Ecto neural progenitor cell (in vitro differentiated cells): ENCODE measurements at regions not wholly inside any gene's neighbourhood (a gene's known extent, or its start where the extent isn't known, plus 50 kb on each side); places are given as distances from the start of the nearest gene placed in this dataset.
"Not testable (repeated sequence)": the region's sequence is repeated elsewhere in the genome, so short reads cannot be mapped to it uniquely, and the experiment has no call there.

ENCODE experiments used
- DNase-seq: peaks from one replicate; pipeline ENCODE4 v3.0.0-alpha.2; 2018; ENCODE audit warnings: low spot score

DNA sequence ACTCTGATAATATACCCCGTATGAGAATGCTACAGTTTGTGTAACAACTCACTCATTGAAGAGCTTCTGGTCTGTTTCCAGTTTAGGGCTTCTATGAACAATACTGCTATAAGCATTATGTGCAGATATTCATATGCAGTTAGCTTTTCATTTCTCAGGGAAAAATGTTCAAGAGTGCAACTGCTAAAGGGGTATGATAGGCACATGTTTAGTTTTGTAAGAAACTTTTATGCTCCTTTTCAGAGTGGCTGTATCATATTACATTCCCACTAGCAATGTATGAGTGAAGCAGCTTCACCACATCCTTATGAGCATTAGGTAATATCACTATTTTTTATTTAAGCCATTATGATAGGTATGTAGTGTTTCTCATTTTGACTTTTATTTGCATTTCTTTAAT, 182.6 kb upstream of the CXCL12 start:
- no peak for DNase-seq

DNA sequence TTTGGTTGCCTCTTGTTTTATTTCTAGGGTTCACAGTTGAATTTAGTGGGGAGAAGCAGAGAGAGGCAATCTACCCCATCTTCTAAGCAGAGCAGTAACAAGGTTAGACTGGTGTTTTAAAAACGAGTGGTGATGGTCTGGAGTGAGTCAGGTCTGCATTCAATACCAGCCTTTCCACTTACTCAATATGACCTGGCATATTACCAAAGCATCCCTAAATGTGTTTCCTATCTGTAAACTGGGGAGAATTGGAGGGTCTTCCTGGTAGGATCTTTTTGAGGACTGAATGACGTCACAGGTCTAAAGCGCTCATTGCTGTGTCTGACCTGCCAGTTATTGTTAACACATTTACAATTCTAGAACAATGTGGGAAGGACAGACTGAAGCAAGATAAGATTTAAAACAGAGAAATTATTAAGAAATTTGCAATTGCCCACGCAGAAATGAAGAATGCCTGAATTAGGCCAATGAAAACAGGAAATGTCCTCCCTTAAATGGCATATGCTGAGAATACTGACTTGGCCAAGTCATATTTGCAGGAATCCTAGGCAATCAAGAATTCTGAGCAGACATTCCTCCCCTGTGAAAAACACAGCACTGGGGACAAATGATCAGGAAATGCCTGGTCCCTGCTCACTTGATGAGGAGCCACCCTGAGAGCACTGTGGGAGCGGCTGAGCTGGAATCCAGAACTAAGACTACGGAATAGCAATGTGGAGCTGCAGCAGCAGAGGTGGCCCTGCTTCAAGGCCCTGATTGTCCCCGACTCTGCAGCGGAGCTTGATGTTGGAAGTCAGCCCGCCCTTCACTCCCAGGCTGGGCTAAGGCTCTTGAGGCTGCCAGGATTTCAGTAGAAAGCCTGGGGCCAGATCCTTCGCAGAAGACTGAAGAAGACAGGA, 184.5 kb upstream of the CXCL12 start:
- DNase-seq, result no peak

DNA sequence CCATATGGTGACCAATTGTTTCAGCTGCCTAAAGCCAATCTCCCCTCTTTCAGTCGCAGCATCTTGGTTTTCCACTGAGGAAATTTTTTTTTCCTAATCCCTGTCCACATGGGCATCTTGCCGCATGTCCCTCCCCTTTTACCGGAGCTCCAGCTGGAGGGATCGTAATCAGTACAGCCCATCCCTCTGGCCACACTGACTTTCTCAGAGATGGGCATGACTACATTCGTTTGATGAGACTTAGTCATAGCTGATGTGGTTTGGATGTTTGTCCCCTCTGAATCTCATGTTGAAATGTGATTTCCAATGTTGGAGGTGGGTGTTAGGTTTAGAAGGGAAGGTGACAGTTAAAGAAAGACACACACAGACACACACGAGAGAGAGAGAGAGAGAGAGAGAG, 186.8 kb upstream of the CXCL12 start:
- no peak for DNase-seq

DNA sequence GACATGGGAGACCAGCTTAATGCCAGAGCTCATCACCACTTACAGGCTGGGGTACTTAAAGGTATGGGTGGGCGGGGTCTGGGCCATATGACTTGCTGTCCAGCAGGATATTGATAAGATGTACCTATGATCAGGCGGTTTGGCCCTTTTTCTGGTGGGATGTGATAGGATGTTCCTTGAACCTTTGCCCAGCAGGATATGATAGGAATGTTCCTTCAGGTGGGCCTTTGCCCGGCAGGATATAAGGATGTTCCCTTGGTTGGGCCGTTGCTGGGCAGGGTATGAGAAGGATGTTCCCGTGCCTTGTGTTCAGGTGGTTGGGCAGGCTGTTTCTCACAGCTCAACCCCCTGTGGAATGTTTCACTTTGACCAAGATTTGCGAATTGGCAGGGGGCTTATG, 187.2 kb upstream of the CXCL12 start:
- DNase-seq, result no peak

GRCh38 chr10:44573821-44574220, 188.9 kb upstream of the CXCL12 start:
- no peak for DNase-seq

DNA sequence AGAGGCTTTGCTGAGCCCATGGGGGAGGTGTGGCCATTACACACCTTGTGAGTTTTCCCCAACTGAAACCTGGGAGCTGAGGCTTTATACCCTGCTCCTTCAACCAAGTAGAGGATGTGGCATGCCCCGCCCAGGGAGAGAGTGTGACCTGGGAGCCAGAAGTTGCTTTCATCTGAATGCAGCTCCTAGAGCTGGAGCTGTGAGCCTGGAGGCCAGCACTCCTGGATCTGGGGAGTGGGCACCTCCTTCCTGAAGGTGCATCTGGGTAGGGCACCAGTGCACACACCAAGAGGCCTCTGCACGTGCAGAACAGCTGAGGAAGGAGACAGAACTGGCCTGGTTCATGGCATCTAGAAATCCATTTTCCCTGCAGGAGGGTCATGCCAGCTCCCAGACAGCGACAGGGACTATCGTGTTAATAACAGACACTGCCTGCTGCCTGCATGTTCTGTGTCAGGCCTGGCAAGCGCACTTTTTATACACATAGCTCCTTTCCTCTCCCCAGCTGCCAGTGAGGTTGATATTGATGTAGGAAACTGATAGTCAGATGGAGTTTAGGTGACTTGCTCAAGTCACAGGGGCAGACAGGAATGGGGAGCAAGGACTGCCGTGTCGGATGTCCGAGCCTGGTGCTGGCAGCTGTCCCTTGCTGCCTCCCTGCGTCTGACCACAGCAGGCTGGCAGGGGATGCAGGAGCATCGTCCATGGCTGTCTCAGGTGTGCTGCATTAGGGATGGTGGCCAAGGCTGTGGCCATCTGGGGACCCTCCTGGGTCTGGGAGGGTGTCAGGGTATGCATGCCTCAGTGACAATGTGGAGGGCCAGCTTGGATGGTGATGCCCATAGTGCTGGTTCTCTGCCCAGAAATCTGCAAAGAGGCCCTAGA, 189.9 kb upstream of the CXCL12 start:
- no peak for DNase-seq

GRCh38 chr10:44575601-44576380, 190.9 kb upstream of the CXCL12 start:
- no peak for DNase-seq

DNA sequence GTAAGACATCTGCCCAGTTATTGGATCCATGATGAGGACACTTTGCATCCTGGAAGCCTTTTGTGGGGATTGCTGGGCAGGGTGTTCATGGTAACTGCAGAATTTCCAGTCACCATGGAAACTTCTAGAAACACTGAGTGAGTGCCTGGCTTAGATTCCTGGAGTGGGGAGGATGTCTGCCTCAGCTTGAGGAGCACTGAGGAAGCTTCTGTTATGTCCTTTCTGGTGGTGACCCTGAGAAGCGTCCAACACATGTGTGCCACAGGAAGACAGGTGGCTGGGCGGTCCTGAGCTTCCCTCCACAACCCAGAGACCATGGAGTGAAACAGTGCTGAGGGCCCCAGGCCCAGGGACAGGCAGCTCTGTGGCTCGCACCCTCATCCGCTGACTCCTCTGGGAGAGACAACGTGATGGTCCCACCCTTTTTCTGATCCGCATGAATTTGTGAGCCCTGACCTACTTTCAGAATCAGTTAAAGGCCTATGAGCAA, 191.8 kb upstream of the CXCL12 start:
- no peak for DNase-seq

DNA sequence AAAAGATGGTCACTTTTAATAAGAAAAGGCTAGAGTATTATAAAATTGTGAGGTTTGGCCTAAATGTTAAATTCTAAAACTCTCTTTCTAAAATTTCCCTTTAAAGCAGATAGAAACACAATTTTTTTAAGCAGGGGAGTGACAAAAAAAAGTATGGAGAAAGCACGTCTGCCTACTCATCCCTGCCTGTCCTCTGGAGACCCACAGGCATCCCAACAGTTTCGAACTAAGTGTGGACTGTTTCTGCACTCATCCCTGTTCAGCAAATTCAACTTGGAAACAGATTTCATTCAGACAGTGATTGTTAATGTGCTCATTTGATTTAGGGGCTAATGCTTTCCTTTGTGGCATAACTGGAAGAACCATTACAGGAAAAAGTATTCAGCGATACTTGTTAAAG, 192.6 kb upstream of the CXCL12 start:
- DNase-seq, result no peak

DNA sequence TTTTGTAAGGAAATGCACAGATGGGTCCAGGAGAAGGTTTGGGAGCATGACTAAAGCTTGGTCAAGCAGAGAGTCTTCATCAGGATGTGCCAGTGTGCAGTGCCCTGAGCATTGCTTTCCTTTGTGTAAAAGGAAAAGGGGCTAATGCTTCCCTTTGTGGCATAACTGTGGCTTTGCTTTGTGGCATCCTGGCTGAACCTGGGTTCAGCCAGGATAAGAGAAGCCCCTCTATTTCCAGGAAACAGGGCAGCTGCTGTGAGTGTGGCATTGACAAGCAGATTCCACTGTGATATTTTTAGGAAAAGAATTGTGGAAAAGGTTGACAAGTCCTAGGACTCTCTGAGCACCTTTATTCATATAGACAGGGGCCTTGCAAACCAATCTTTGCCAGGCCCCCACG, 193.4 kb upstream of the CXCL12 start:
- DNase-seq, result no peak

DNA sequence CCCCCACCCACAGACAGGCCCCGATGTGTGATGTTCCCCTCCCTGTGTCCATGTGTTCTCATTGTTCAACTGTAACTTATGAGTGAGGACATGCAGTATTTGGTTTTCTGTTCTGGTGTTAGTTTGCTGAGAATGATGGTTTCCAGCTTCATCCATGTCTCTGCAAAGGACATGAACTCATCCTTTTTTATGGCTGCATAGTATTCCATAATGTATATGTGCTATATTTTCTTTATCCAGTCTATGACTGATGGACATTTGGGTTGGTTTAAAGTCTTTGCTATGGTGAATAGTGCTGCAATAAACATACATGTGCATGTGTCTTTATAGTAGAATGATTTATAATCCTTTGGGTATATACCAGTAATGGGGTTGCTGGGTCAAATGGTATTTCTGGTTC, 194.1 kb upstream of the CXCL12 start:
- not testable (repeated sequence) for DNase-seq

DNA sequence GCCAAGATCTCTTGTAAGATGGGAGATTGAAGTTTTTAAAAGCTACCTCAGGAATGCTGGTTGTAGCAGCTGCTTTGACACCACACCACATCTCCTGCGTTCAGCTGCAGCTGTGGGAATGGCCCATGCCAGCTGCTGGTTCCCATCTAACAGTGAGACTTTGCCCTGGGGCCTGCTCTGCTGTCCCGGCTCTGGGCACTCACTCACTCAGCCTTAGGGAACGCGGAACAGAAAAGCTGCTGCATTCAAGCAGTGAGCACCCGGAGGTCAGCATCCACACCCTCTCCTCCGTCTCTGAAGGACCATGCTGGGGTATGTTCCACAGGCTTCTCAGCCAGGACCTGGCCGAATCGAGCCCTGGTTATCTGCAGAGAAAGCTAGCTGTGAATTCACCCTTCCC, 197.1 kb upstream of the CXCL12 start:
- DNase-seq, result no peak

DNA sequence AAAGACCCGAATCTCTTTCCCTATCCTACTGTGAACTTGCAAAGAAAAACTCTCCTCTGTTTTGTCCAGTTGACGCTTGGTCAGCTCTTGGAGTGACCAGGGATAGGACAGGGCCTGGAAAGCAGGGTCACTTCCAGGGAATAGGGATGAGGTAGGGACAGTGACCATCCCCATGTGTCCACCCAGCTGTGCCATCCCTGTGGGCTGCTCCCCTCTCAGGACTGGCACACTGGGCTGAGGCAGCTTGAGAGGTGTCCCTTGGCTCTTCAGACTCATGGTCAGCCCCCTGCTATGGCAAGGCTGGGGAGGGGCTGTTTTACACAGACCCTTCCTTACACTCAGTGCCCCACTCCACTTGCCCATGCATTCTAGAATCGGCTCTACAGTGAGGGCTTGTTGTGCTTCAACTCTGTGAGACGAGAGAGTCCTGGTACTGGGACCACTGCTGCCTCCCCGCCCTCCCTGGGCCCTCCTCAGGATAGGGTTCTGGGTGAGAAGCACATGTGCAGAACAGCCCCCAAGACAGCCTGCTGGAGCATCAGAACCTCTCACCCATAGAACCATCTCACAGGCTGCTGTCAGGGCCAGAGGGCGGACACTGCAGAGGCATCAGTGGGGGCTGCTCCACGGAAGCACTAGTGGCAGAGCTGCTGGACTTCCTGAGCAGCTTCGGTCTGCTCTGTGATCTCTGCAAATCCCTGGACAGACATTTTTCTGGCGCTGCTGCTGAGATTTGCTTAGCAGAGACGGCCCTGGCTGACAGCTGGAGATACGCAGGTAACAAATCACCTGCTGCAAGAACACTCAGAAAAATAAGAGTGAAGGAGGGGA, 202.8 kb upstream of the CXCL12 start:
- no peak for DNase-seq

DNA sequence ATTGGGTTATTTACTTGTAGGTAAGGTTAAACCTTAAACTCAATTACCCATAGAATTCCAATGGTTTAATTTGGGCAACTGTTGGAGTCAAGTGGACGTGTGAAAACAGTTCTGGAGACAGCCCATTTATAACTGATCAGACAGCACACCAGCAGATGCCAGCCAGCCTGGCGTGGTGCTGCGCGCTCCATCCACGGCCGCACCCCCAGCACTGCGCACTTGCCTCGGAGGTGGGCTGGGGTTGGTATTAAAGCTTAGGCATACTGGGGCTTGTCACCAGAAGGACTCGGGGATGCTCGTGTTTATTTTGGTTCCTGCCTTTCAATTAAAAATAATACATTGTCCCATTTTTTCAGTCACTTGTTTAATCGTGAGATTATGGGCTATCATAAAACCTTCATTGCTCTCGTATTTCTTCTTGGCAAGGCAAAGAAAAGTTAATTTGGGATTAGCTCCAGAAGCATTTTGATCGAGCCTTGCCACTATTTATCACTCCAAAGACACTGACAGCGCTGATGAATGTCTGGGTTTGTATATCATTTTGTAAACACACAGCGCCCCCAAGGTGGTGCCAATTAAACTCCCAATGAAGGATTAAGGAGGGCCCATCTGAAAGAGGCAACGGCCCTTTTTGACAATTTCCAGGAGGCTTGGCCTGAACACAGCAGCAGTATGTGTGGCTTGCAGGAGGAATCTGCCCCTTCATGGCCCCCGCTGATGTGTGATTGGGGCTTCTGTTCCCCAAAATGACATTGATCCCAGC, 204.5 kb upstream of the CXCL12 start:
- no peak for DNase-seq

DNA sequence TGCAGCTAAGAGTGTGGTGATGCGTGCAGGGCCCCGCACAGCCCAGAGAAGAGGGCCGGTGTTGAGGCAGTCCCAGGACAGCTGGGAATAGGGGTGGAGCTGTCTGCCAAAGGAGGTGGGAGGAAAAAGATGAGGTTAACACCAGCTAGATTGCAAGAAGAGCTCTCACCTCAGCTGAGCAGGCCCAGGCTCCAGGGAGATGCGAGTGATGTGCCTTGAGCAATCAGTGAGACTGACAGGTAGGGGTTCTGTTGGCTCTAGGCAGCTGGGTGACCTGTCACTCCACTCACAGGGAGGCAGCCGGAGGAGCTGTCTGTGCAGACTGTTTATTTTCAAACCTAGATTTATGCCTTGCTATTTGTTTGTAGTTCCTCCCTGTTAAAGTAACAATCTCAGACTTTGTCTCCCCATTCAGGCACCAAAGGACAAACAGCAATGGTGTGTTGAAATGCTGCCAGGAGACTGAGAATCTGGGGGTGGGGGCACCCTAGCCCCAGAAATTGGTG, 205.1 kb upstream of the CXCL12 start:
- DNase-seq, result no peak

DNA sequence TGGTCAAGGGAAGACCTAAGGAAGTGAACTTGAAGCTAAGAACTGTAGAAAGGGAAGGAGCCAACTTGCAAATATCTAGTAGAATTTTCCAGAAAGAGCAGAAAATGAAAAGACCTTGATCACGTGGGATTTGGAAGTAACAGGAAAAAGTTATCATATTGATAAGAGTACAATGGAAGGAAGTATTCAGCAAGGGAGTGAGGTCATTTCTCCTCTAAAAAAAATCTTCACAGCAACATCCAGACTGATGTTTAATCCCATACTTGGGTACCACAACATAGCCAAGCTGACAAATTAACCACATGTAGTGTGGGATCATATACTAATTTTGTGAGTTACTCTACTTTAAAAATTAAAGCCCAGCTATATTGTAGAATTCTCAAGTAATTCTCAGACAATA, 207.0 kb upstream of the CXCL12 start:
- DNase-seq, result no peak

- no peak for DNase-seq
These were observed 209.1 kb upstream of the CXCL12 start for GRCh38 chr10:44593952-44594351.

GRCh38 chr10:44607116-44607515, 222.2 kb upstream of the CXCL12 start:
- DNase-seq, result no peak

DNA sequence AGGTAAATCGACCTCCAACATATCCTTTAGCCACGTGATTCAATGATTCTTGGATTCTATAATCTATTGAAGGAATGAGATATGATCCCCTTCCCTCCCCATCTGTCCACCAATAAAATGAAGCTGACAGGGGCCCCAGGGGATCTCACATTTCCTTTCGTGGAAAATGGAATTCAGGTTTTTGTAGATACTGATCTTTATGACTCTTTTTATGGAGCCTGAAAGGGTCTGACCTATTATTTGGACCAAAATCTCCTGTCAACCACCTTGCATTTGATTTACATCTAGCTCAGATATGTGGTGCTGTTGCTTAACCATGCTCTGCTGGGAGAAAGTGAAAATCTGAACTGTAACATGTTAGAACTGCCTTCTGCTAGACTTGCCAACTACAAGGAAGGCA, 234.0 kb upstream of the CXCL12 start:
- no peak for DNase-seq

DNA sequence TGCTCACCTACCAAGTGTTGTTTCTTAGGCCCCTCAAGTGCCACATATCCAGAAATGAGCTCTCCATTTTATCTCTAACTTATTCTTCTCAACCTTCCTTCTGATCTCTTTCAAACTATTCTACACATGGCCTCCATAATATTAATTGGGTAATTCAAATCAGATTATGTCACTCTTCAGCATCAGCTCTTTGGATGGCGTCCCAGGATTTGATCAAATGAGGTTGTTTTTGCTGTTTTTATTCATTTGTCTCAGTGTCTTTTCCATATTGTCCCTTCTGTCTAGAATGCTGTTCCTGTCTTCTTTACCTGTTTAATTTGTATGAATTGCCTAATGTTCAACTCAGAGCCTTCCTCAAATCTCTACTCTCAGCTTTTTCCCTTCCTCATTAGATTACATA, 234.6 kb upstream of the CXCL12 start:
- no peak for DNase-seq
